GM23338 (cell line): ENCODE measurements at regions not wholly inside any gene's neighbourhood (a gene's known extent, or its start where the extent isn't known, plus 50 kb on each side); places are given as distances from the start of the nearest gene placed in this dataset.

ENCODE experiments used
- CREB1 ChIP-seq: fragments of 250-450 bp; sonication (Bioruptor Pico); IDR thresholded peaks from 2 replicates; pipeline ENCODE4 v1.5.0; 2020; ENCODE audit warnings: low read depth, mild to moderate bottlenecking, moderate library complexity
- EZH2phosphoT487 ChIP-seq: fragments of 200-600 bp; sonication (generic); IDR thresholded peaks from one replicate; pipeline ENCODE4 v1.8.1; 2018; ENCODE audit warnings: antibody characterized with exemption; ENCODE audit not compliant: unreplicated experiment
- POLR2AphosphoS5 ChIP-seq: IDR thresholded peaks from 2 replicates; pipeline ENCODE4 v1.6.1; 2016; ENCODE audit warnings: antibody characterized with exemption, low read depth
- TF ChIP-seq, protein P1 (sequence below), 2 experiments: fragments of 200-600 bp in 1 of 2; sonication (generic) in 1 of 2; conservative IDR thresholded peaks; 2 replicates each; pipeline versions ENCODE4 v1.5.1 to v1.6.1; 2016 to 2017; ENCODE audit warnings: antibody characterized with exemption in 2 of 2, low read depth in 2 of 2, mild to moderate bottlenecking in 2 of 2, moderate library complexity in 1 of 2
- TF ChIP-seq, protein P2 (sequence below): IDR thresholded peaks from one replicate; pipeline ENCODE4 v1.6.1; 2018; ENCODE audit warnings: antibody characterized with exemption; ENCODE audit not compliant: unreplicated experiment
- TF ChIP-seq, protein P3 (sequence below): IDR thresholded peaks from 2 replicates; pipeline ENCODE4 v1.6.1; 2016; ENCODE audit warnings: antibody characterized with exemption

DNA sequence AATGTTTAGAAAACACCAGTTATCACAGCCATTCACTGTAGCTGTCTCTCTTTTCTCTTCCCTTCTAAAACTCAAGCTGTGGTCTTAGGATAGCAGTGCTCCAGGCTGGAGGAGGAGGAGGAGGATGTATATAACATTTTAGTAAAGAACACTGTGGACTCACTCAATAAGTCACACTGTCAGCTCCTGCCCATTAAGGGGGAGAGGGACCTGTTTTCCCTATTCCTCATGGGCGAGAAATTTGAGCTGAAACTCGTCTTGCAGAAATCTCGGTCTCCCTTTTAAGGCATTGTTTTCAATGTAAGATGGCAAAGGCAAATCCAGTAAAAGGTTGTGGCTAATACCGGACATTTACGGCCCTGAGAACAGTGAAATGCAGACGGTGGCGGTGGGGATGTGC, 114.8 kb upstream of the ZNF236 start:
- TF ChIP-seq CREB1 (CRISPR knock-in tag) (no peak), POLR2AphosphoS5 (no peak), EZH2phosphoT487 (no peak)
- TF ChIP-seq, protein P1, sequence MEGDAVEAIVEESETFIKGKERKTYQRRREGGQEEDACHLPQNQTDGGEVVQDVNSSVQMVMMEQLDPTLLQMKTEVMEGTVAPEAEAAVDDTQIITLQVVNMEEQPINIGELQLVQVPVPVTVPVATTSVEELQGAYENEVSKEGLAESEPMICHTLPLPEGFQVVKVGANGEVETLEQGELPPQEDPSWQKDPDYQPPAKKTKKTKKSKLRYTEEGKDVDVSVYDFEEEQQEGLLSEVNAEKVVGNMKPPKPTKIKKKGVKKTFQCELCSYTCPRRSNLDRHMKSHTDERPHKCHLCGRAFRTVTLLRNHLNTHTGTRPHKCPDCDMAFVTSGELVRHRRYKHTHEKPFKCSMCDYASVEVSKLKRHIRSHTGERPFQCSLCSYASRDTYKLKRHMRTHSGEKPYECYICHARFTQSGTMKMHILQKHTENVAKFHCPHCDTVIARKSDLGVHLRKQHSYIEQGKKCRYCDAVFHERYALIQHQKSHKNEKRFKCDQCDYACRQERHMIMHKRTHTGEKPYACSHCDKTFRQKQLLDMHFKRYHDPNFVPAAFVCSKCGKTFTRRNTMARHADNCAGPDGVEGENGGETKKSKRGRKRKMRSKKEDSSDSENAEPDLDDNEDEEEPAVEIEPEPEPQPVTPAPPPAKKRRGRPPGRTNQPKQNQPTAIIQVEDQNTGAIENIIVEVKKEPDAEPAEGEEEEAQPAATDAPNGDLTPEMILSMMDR (conservative IDR thresholded peaks at IDR 0.05; ENCODE audit: low read depth in 2 of 2) = no peak
- TF ChIP-seq, protein P2, sequence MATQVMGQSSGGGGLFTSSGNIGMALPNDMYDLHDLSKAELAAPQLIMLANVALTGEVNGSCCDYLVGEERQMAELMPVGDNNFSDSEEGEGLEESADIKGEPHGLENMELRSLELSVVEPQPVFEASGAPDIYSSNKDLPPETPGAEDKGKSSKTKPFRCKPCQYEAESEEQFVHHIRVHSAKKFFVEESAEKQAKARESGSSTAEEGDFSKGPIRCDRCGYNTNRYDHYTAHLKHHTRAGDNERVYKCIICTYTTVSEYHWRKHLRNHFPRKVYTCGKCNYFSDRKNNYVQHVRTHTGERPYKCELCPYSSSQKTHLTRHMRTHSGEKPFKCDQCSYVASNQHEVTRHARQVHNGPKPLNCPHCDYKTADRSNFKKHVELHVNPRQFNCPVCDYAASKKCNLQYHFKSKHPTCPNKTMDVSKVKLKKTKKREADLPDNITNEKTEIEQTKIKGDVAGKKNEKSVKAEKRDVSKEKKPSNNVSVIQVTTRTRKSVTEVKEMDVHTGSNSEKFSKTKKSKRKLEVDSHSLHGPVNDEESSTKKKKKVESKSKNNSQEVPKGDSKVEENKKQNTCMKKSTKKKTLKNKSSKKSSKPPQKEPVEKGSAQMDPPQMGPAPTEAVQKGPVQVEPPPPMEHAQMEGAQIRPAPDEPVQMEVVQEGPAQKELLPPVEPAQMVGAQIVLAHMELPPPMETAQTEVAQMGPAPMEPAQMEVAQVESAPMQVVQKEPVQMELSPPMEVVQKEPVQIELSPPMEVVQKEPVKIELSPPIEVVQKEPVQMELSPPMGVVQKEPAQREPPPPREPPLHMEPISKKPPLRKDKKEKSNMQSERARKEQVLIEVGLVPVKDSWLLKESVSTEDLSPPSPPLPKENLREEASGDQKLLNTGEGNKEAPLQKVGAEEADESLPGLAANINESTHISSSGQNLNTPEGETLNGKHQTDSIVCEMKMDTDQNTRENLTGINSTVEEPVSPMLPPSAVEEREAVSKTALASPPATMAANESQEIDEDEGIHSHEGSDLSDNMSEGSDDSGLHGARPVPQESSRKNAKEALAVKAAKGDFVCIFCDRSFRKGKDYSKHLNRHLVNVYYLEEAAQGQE = no peak
- TF ChIP-seq, protein P3, sequence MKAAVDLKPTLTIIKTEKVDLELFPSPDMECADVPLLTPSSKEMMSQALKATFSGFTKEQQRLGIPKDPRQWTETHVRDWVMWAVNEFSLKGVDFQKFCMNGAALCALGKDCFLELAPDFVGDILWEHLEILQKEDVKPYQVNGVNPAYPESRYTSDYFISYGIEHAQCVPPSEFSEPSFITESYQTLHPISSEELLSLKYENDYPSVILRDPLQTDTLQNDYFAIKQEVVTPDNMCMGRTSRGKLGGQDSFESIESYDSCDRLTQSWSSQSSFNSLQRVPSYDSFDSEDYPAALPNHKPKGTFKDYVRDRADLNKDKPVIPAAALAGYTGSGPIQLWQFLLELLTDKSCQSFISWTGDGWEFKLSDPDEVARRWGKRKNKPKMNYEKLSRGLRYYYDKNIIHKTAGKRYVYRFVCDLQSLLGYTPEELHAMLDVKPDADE = no peak
